Omental fat pad (tissue), 3 donors: ENCODE measurements at regions not wholly inside any gene's neighbourhood (a gene's known extent, or its start where the extent isn't known, plus 50 kb on each side); places are given as distances from the start of the nearest gene placed in this dataset.

ENCODE experiments used
- ATAC-seq: fragments of 150-250 bp; one replicate; pipeline ENCODE4 v1.9.1; 2016; ENCODE audit warnings: mild to moderate bottlenecking, moderate library complexity; ENCODE audit not compliant: low FRiP score
- DNase-seq: peaks from one replicate; pipeline ENCODE4 v3.0.0-alpha.2; 2019; ENCODE audit warnings: low spot score
- CTCF ChIP-seq, 3 donors: fragments of 450-650 bp; IDR thresholded peaks; one replicate each; pipeline ENCODE4 v1.5.1; 2016 to 2017; ENCODE audit warnings: antibody characterized with exemption in 3 of 3, mild to moderate bottlenecking in 3 of 3, moderate library complexity in 2 of 3

- TF ChIP-seq CTCF (IDR thresholded peaks at IDR 0.05) = no peak
- ATAC-seq (no peak), DNase-seq (peak; percentile 16)
These were observed 313.3 kb downstream of the TMEM121 start for GRCh38 chr14:105839425-105840265.

- no peak for TF ChIP-seq CTCF (IDR thresholded peaks at IDR 0.05)
- DNase-seq (peak; percentile 12), ATAC-seq (no peak)
These were observed 314.1 kb downstream of the TMEM121 start for GRCh38 chr14:105840266-105841021.

GRCh38 chr14:105841022-105842009, 314.9 kb downstream of the TMEM121 start:
- no peak for DNase-seq
- no peak for TF ChIP-seq CTCF (IDR thresholded peaks at IDR 0.05)

GRCh38 chr14:105842105-105842504, 315.7 kb downstream of the TMEM121 start:
- DNase-seq (no peak), ATAC-seq (no peak)
- TF ChIP-seq CTCF (IDR thresholded peaks at IDR 0.05) = no peak

More at GRCh38 chr14:105841022-105842009, 314.9 kb downstream of the TMEM121 start:
- no peak for ATAC-seq

- DNase-seq (no peak), ATAC-seq (no peak)
- no peak for TF ChIP-seq CTCF (IDR thresholded peaks at IDR 0.05)
These were observed 317.2 kb downstream of the TMEM121 start for GRCh38 chr14:105843444-105844046.

GRCh38 chr14:105844047-105844630, 317.8 kb downstream of the TMEM121 start:
- DNase-seq = no peak

More at GRCh38 chr14:105844047-105844630, 317.8 kb downstream of the TMEM121 start:
- no peak for TF ChIP-seq CTCF (IDR thresholded peaks at IDR 0.05)
- no peak for ATAC-seq
